Progenitor cell of endocrine pancreas (in vitro differentiated cells): ENCODE measurements at regions not wholly inside any gene's neighbourhood (a gene's known extent, or its start where the extent isn't known, plus 50 kb on each side); places are given as distances from the start of the nearest gene placed in this dataset.

Experiments used
- DNase-seq: peaks from one replicate; pipeline ENCODE4 v3.0.0; 2021; ENCODE audit warnings: low spot score; ENCODE audit not compliant: unreplicated experiment
- H3K27ac Mint-ChIP-seq: 2 replicates; pipeline ENCODE4 v1.8.0; 2021; ENCODE audit warnings: mild to moderate bottlenecking, moderate library complexity, mixed read lengths
- H3K27me3 Mint-ChIP-seq: 2 replicates; pipeline ENCODE4 v1.8.0; 2021; ENCODE audit warnings: mixed read lengths
- H3K36me3 Mint-ChIP-seq: 2 replicates; pipeline ENCODE4 v1.8.0; 2022; ENCODE audit warnings: mixed read lengths; ENCODE audit not compliant: insufficient read depth
- H3K4me1 Mint-ChIP-seq: 2 replicates; pipeline ENCODE4 v1.8.0; 2021; ENCODE audit warnings: low read depth, mixed read lengths
- H3K4me3 Mint-ChIP-seq: 2 replicates; pipeline ENCODE4 v1.8.0; 2021; ENCODE audit warnings: low read depth, mild to moderate bottlenecking, moderate library complexity, mixed read lengths
- H3K9me3 Mint-ChIP-seq: 2 replicates; pipeline ENCODE4 v1.8.0; 2021; ENCODE audit warnings: low read depth, mixed read lengths
- CTCF ChIP-seq: fragments of 200-600 bp; sonication (generic); IDR thresholded peaks from one replicate; pipeline ENCODE4 v1.5.0; 2021; ENCODE audit warnings: antibody characterized with exemption, mild to moderate bottlenecking; ENCODE audit not compliant: unreplicated experiment

DNA sequence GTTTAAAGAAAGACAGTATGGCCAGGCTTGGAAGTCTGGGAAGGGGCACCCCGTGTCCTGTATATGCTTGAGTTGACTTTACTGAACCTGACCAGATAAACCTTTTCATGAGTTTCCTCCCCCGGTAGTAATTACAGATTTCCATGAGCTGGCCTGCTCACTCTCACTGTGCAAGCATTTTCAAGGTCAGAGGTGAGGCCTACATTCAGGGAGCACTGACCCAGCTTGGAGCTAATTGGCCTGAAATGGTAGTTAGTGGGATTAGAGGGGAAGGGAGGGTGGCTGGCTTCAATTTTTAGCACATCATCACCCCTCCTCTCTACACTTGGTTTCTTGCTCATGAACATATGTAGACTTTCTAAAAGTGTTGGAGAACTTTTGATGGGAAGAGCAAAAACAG, 99.2 kb downstream of the PSAT1 start:
- no peak for TF ChIP-seq CTCF
- DNase-seq: no peak
- no peaks in the 10 kb centered on the region for H3K36me3 Mint-ChIP-seq
- peaks cover 14% of the 10 kb centered on the region for H3K9me3 Mint-ChIP-seq
- H3K27me3 Mint-ChIP-seq: peaks cover 3% of the 10 kb centered on the region
- H3K4me3 Mint-ChIP-seq: no peak overlapping the region
- H3K27ac Mint-ChIP-seq: no peak overlapping the region
- peaks cover 8% of the 10 kb centered on the region for H3K4me1 Mint-ChIP-seq

DNA sequence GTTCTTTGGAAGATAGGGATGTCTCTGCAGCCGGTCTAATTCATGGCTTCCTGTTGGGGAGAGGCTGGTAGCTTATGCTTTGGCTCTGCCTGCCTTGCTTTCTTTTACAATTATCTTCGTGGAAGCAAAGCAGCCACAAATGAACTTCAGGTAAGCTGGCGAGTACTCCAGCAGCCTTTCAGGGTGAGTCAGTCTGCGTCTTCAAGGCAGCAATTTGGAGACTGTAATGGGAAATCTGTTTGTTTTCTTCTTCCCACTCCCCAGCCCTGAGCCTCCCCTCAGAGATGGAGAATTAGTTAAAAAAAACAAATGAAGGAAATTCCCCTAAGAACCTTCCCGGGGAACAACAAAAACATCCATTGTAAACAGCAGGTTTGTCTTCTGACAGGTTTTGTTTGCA, 100.1 kb downstream of the PSAT1 start:
- H3K4me1 Mint-ChIP-seq: peaks cover 8% of the 10 kb centered on the region
- no peak overlapping the region for H3K4me3 Mint-ChIP-seq
- no peak for DNase-seq
- no peak overlapping the region for H3K27ac Mint-ChIP-seq
- H3K27me3 Mint-ChIP-seq: peaks cover 3% of the 10 kb centered on the region
- no peak for TF ChIP-seq CTCF
- H3K36me3 Mint-ChIP-seq: no peaks in the 10 kb centered on the region
- peaks cover 14% of the 10 kb centered on the region for H3K9me3 Mint-ChIP-seq

DNA sequence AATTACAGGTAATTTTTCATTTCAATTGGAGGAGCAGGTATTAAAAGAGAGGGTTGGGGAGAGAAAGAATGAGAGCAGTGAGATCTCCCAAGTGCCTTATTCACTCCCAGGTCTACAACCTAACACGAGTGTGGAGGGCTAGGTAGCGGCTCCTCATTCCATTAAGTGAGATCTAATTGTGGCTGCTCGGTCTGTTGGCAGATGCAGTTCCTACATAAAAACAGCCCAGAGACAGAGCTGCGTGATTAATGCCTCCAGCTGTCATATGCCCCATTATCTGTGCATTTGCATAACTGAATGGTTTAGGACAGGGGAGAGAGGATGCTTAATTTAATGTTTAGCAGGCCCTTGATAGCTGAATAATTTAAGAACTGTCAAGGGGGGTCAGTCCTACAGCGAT, 100.5 kb downstream of the PSAT1 start:
- Mint-ChIP-seq H3K4me3 (no peak overlapping the region), H3K9me3 (peaks cover 14% of the 10 kb centered on the region), H3K27me3 (peaks cover 3% of the 10 kb centered on the region), H3K27ac (no peak overlapping the region), H3K36me3 (no peaks in the 10 kb centered on the region), H3K4me1 (peaks cover 8% of the 10 kb centered on the region)
- no peak for TF ChIP-seq CTCF
- no peak for DNase-seq

GRCh38 chr9:78399153-78399552, 102.2 kb downstream of the PSAT1 start:
- no peak overlapping the region for H3K27ac Mint-ChIP-seq
- TF ChIP-seq CTCF: no peak
- H3K36me3 Mint-ChIP-seq: no peaks in the 10 kb centered on the region
- peaks cover 8% of the 10 kb centered on the region for H3K4me1 Mint-ChIP-seq
- no peak for DNase-seq
- no peak overlapping the region for H3K4me3 Mint-ChIP-seq
- H3K27me3 Mint-ChIP-seq: peaks cover 3% of the 10 kb centered on the region
- peaks cover 10% of the 10 kb centered on the region for H3K9me3 Mint-ChIP-seq

DNA sequence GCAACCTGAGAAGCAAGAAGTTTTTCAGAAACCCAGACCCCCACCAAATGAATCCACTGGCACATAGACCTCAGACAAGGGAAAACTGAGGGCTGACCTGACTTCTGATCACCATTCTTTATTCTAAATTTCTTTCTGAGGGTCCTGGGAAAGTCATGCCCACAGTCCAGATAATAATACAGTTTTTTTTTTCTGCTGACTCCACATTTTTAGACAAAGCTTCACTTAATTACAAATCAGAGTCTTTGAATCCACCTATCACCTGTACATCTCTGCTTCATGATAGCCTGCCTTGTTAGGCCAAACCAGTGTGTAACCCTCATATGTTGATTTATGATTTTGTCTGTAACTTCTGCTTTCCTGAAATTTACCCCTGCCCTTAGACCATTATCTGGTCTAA, 103.6 kb downstream of the PSAT1 start:
- H3K27ac Mint-ChIP-seq: no peak overlapping the region
- H3K9me3 Mint-ChIP-seq: no peaks in the 10 kb centered on the region
- no peak overlapping the region for H3K4me3 Mint-ChIP-seq
- no peak for DNase-seq
- TF ChIP-seq CTCF: no peak
- H3K4me1 Mint-ChIP-seq: peaks cover 8% of the 10 kb centered on the region
- peaks cover 3% of the 10 kb centered on the region for H3K27me3 Mint-ChIP-seq
- no peaks in the 10 kb centered on the region for H3K36me3 Mint-ChIP-seq

GRCh38 chr9:78405461-78405860, 108.5 kb downstream of the PSAT1 start:
- Mint-ChIP-seq H3K4me3 (no peak overlapping the region), H3K9me3 (peaks cover 3% of the 10 kb centered on the region), H3K27me3 (no peaks in the 10 kb centered on the region), H3K36me3 (no peaks in the 10 kb centered on the region), H3K27ac (no peak overlapping the region), H3K4me1 (peaks cover 7% of the 10 kb centered on the region)
- no peak for DNase-seq
- no peak for TF ChIP-seq CTCF
